HepG2 (cell line): ENCODE measurements at regions not wholly inside any gene's neighbourhood (a gene's known extent, or its start where the extent isn't known, plus 50 kb on each side); places are given as distances from the start of the nearest gene placed in this dataset.

Source experiments
- ATAC-seq: fragments of 200-7000 bp; cut with Tn5 transposase; 3 replicates; pipeline ENCODE4 v1.9.1; 2020; ENCODE audit warnings: mild to moderate bottlenecking, moderate library complexity
- BruUV-seq: library from RNA; stranded (reverse); fragments of 400-500 nt; replicated peaks from 2 replicates; lab custom pipeline; 2021; lab: Mats Ljungman, UMichigan
- CTCF ChIA-PET: fragments of 300-600 bp; formaldehyde crosslinking; extraction: SDS; loops from one replicate; lab custom pipeline; 2021; ENCODE audit warnings: low total read pairs, inconsistent platforms, low intra/inter-chr PET ratio; lab: Yijun Ruan, JAX
- POLR2A ChIA-PET: fragments of 350-600 bp; sonication (Branson Sonifier 250); formaldehyde crosslinking; loops from one replicate; lab custom pipeline; 2020; ENCODE audit warnings: antibody characterized with exemption, inconsistent platforms; lab: Yijun Ruan, JAX
- DNase-seq: peaks from one replicate; pipeline ENCODE4 v3.0.0-alpha.2; 2015; ENCODE audit warnings: low spot score
- FAIRE-seq: peaks from 3 replicates; lab custom pipeline; 2011; peaks lifted over from hg19 to GRCh38; lab: Jason Lieb, UNC
- H2AFZ ChIP-seq: one replicate; pipeline ENCODE4 v1.6.1; 2011; ENCODE audit warnings: low read length, inconsistent platforms
- H3K27ac ChIP-seq: fragments of 300-600 bp; 3 replicates; pipeline ENCODE4 v1.8.0; 2011; ENCODE audit warnings: mixed run types, mild to moderate bottlenecking, mixed read lengths, low read length, inconsistent platforms; ENCODE audit not compliant: insufficient read depth; ENCODE audit errors: extremely low read length
- H3K27me3 ChIP-seq, 2 experiments: fragments of 200-600 bp in 1 of 2; 2 replicates in 1 of 2; 3 replicates in 1 of 2; pipeline versions ENCODE4 v1.6.0 to v1.8.0; 2011; ENCODE audit warnings: low read length in 2 of 2, mild to moderate bottlenecking in 2 of 2, moderate library complexity in 2 of 2, inconsistent platforms in 1 of 2; ENCODE audit not compliant: insufficient read depth in 2 of 2, control insufficient read depth in 1 of 2
- H3K36me3 ChIP-seq, 2 experiments: fragments of 200-600 bp in 1 of 2; replicated peaks in 1 of 2; 2 replicates in 1 of 2; 3 replicates in 1 of 2; pipeline versions ENCODE4 v1.5.1 to v1.8.0; 2011; ENCODE audit warnings: low read length in 2 of 2, inconsistent platforms in 1 of 2; ENCODE audit not compliant: insufficient read depth in 2 of 2, control insufficient read depth in 1 of 2
- H3K4me1 ChIP-seq: 2 replicates; pipeline ENCODE4 v1.5.1; 2012; ENCODE audit warnings: low read length, inconsistent platforms; ENCODE audit not compliant: insufficient read depth
- H3K4me2 ChIP-seq: 2 replicates; pipeline ENCODE4 v1.6.0; 2011; ENCODE audit warnings: low read depth, low read length, inconsistent platforms
- H3K4me3 ChIP-seq, 3 experiments: fragments of 200-600 bp in 1 of 3; sonication (generic), shearing (Covaris generic) in 1 of 3; replicated peaks in 1 of 3; 2 replicates each; pipeline ENCODE4 v1.5.1; 2011 to 2016; ENCODE audit warnings: low read length in 3 of 3, inconsistent platforms in 2 of 3, low read depth in 2 of 3, mild to moderate bottlenecking in 2 of 3, control low read depth in 1 of 3, mixed read lengths in 1 of 3; ENCODE audit not compliant: insufficient read depth in 1 of 3
- H3K79me2 ChIP-seq: one replicate; pipeline ENCODE4 v1.6.1; 2011; ENCODE audit warnings: low read length, inconsistent platforms; ENCODE audit not compliant: insufficient read depth
- H3K9ac ChIP-seq: 2 replicates; pipeline ENCODE4 v1.6.0; 2011; ENCODE audit warnings: mild to moderate bottlenecking, low read depth, low read length, inconsistent platforms; ENCODE audit not compliant: insufficient read depth
- H3K9me3 ChIP-seq: 2 replicates; pipeline ENCODE4 v1.5.1; 2012; ENCODE audit warnings: mild to moderate bottlenecking, low read length
- H4K20me1 ChIP-seq: 2 replicates; pipeline ENCODE4 v1.6.0; 2011; ENCODE audit warnings: inconsistent platforms, mild to moderate bottlenecking, low read length, moderate library complexity; ENCODE audit not compliant: insufficient read depth
- AHR ChIP-seq: IDR thresholded peaks from 2 replicates; pipeline ENCODE4 v1.6.1; 2018; ENCODE audit warnings: missing genetic modification reagents, missing compliant biosample characterization
- EEA1 ChIP-seq: sonication (generic); formaldehyde crosslinking; IDR thresholded peaks from 2 replicates; pipeline ENCODE4 v1.5.1; 2020; ENCODE audit warnings: mild to moderate bottlenecking, missing genetic modification reagents, borderline replicate concordance
- FOXO1 ChIP-seq: sonication (generic); formaldehyde crosslinking; IDR thresholded peaks from 2 replicates; pipeline ENCODE4 v1.4.0; 2020; ENCODE audit warnings: missing genetic modification reagents
- GATA4 ChIP-seq: sonication (generic); IDR thresholded peaks from 2 replicates; pipeline ENCODE4 v1.6.1; 2016; ENCODE audit warnings: antibody characterized with exemption, low read depth, borderline replicate concordance
- MXI1 ChIP-seq: IDR thresholded peaks from 3 replicates; pipeline ENCODE4 v1.6.1; 2012; ENCODE audit warnings: low read depth, low read length, inconsistent platforms, borderline replicate concordance
- NKX3-1 ChIP-seq: sonication (generic); formaldehyde crosslinking; IDR thresholded peaks from 2 replicates; pipeline ENCODE4 v1.5.0; 2020; ENCODE audit warnings: missing genetic modification reagents
- SRSF1 ChIP-seq: fragments of 200-400 bp; formaldehyde crosslinking; optimal IDR thresholded peaks from 2 replicates; pipeline ENCODE3; 2017; ENCODE audit warnings: mild to moderate bottlenecking, low read depth, low read length, moderate library complexity
- WGBS: methylation state at CpG from one replicate; pipeline ENCODE4 v1.1.6; 2017; ENCODE audit warnings: low lambda C conversion rate; 5-methylcytosine and 5-hydroxymethylcytosine counted together
- in situ Hi-C: cut with HindIII; loops from 2 replicates; pipeline ENCODE4 v1.10.0; 2017; ENCODE audit warnings: low pct_unique_long_range_greater_than_20kb; ENCODE audit not compliant: extremely low pct_ligation_motif_present
- intact Hi-C: fragments of 100-400 bp; cut with micrococcal nuclease; formaldehyde crosslinking; loops from one replicate; pipeline ENCODE4 v1.10.0; 2022; ENCODE audit not compliant: unreplicated experiment
- TF ChIP-seq, protein P1 (sequence below): sonication (generic); formaldehyde crosslinking; conservative IDR thresholded peaks from 2 replicates; pipeline ENCODE4 v1.8.0; 2022; ENCODE audit warnings: missing genetic modification reagents
- TF ChIP-seq, protein P2 (sequence below): sonication (generic); formaldehyde crosslinking; conservative IDR thresholded peaks from 2 replicates; pipeline ENCODE4 v1.4.0; 2020; ENCODE audit warnings: missing genetic modification reagents
- TF ChIP-seq, protein P3 (sequence below): IDR thresholded peaks from 2 replicates; pipeline ENCODE4 v1.6.1; 2016
- TF ChIP-seq, protein P4 (sequence below): sonication (generic); formaldehyde crosslinking; IDR thresholded peaks from 2 replicates; pipeline ENCODE4 v1.4.0; 2020; ENCODE audit warnings: mild to moderate bottlenecking, missing genetic modification reagents

DNA sequence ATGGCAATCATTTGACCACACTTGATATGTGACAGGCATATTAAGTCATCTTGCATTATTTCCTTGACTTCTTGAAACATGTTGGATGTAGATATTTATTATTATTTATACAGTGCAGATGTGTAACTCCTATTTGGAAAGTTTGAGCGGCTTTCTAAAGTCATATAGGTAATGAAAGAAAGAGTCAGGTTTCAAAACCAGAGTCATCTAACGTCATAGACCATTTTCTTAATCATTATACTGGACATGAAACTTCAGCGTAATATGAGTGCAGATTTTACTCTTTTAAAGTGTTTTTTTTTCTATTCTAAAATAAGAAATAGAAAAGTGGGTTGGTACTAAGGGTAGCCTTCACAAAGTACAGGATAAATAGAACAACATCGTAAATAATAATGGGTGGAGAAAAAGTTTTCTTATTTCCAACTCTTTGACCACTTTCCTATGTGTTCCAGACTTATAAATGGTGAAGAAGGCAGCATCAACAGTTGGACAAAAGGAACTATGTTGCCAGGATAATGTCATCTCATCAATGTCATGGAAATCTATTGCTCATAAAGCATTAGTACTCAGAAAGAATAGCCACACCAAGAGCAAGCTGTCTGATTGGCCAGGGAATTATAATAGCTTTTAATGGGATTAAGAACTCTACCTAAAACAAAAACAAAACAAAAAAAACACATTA lies 108.0 kb upstream of the PCDH18 start:
- no peaks in the 10 kb centered on the region for H3K79me2 ChIP-seq
- no peak for DNase-seq
- no peak overlapping the region for H3K9ac ChIP-seq
- H4K20me1 ChIP-seq = no peaks in the 10 kb centered on the region
- POLR2A ChIA-PET = no interaction called here
- no peak for ATAC-seq
- BruUV-seq = no TSS peak
- CTCF ChIA-PET = no interaction called here
- no peak for FAIRE-seq
- H2AFZ ChIP-seq = no peak overlapping the region
- no peaks in the 10 kb centered on the region for H3K36me3 ChIP-seq
- in situ Hi-C loops = no loop called here
- H3K27ac ChIP-seq = no peak overlapping the region
- TF ChIP-seq, protein P1, sequence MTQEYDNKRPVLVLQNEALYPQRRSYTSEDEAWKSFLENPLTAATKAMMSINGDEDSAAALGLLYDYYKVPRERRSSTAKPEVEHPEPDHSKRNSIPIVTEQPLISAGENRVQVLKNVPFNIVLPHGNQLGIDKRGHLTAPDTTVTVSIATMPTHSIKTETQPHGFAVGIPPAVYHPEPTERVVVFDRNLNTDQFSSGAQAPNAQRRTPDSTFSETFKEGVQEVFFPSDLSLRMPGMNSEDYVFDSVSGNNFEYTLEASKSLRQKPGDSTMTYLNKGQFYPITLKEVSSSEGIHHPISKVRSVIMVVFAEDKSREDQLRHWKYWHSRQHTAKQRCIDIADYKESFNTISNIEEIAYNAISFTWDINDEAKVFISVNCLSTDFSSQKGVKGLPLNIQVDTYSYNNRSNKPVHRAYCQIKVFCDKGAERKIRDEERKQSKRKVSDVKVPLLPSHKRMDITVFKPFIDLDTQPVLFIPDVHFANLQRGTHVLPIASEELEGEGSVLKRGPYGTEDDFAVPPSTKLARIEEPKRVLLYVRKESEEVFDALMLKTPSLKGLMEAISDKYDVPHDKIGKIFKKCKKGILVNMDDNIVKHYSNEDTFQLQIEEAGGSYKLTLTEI (CRISPR knock-in tag) = no peak
- no peaks in the 10 kb centered on the region for H3K9me3 ChIP-seq
- H3K27me3 ChIP-seq = no peaks in the 10 kb centered on the region
- H3K4me1 ChIP-seq = no peaks in the 10 kb centered on the region
- no peak overlapping the region for H3K4me2 ChIP-seq
- intact Hi-C loops = no loop called here
- WGBS = 6% methylated on average over 4 of the region's 4 CpGs
- H3K4me3 ChIP-seq = no peak overlapping the region

DNA sequence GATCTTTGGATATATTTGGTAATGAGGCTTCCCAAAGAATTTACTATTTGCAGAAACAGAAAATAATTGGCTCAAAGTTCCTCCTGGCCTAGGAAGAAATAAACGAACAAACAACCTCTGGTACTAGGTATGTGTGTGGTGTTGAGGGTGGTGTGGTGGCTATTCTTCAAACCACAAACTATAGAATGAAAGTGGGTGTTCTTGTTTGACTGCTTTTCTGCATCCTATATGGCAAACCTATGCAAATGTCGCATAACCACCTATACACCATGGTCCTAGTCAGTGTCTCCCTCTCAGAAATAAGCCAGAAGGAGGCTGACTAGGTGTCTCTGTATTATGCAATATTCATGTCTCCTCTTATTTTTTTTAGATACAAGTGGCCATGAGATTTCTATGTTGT lies 106.6 kb upstream of the PCDH18 start:
- CTCF ChIA-PET = no interaction called here
- TF ChIP-seq, protein P2, sequence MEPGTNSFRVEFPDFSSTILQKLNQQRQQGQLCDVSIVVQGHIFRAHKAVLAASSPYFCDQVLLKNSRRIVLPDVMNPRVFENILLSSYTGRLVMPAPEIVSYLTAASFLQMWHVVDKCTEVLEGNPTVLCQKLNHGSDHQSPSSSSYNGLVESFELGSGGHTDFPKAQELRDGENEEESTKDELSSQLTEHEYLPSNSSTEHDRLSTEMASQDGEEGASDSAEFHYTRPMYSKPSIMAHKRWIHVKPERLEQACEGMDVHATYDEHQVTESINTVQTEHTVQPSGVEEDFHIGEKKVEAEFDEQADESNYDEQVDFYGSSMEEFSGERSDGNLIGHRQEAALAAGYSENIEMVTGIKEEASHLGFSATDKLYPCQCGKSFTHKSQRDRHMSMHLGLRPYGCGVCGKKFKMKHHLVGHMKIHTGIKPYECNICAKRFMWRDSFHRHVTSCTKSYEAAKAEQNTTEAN (CRISPR knock-in tag) = no peak
- TF ChIP-seq SRSF1 (no peak), GATA4 (no peak), FOXO1 (CRISPR knock-in tag) (no peak), AHR (CRISPR knock-in tag) (no peak), EEA1 (CRISPR knock-in tag) (no peak), NKX3-1 (CRISPR knock-in tag) (no peak), MXI1 (no peak)
- TF ChIP-seq, protein P3, sequence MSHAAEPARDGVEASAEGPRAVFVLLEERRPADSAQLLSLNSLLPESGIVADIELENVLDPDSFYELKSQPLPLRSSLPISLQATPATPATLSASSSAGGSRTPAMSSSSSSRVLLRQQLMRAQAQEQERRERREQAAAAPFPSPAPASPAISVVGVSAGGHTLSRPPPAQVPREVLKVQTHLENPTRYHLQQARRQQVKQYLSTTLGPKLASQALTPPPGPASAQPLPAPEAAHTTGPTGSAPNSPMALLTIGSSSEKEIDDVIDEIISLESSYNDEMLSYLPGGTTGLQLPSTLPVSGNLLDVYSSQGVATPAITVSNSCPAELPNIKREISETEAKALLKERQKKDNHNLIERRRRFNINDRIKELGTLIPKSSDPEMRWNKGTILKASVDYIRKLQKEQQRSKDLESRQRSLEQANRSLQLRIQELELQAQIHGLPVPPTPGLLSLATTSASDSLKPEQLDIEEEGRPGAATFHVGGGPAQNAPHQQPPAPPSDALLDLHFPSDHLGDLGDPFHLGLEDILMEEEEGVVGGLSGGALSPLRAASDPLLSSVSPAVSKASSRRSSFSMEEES = no peak
- TF ChIP-seq, protein P4, sequence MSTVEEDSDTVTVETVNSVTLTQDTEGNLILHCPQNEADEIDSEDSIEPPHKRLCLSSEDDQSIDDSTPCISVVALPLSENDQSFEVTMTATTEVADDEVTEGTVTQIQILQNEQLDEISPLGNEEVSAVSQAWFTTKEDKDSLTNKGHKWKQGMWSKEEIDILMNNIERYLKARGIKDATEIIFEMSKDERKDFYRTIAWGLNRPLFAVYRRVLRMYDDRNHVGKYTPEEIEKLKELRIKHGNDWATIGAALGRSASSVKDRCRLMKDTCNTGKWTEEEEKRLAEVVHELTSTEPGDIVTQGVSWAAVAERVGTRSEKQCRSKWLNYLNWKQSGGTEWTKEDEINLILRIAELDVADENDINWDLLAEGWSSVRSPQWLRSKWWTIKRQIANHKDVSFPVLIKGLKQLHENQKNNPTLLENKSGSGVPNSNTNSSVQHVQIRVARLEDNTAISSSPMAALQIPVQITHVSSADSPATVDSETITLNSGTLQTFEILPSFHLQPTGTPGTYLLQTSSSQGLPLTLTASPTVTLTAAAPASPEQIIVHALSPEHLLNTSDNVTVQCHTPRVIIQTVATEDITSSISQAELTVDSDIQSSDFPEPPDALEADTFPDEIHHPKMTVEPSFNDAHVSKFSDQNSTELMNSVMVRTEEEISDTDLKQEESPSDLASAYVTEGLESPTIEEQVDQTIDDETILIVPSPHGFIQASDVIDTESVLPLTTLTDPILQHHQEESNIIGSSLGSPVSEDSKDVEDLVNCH (CRISPR knock-in tag) = no peak

More for the DNA sequence above, 106.6 kb upstream of the PCDH18 start:
- Histone ChIP-seq H3K27ac (no peak overlapping the region), H4K20me1 (no peaks in the 10 kb centered on the region), H3K9ac (no peak overlapping the region), H3K4me3 (no peak overlapping the region), H3K27me3 (no peaks in the 10 kb centered on the region), H3K4me1 (no peaks in the 10 kb centered on the region), H2AFZ (no peak overlapping the region), H3K9me3 (no peaks in the 10 kb centered on the region), H3K79me2 (no peaks in the 10 kb centered on the region), H3K4me2 (no peak overlapping the region), H3K36me3 (no peaks in the 10 kb centered on the region)
- POLR2A ChIA-PET = no interaction called here
- DNase-seq (no peak), ATAC-seq (no peak), FAIRE-seq (no peak)
- in situ Hi-C loops = no loop called here
- intact Hi-C loops = no loop called here
- BruUV-seq = no TSS peak
- 0% methylated on average over 2 of the region's 2 CpGs for WGBS
